WTC11 (cell line): ENCODE measurements at regions not wholly inside any gene's neighbourhood (a gene's known extent, or its start where the extent isn't known, plus 50 kb on each side); places are given as distances from the start of the nearest gene placed in this dataset.

Experiments
- ATAC-seq: fragments of 200-7000 bp; cut with Tn5 transposase; 2 replicates; pipeline ENCODE4 v1.10.0; 2021; ENCODE audit warnings: mild to moderate bottlenecking, moderate library complexity
- CTCF ChIA-PET: fragments of 300-600 bp; sonication (Branson Sonifier 250); formaldehyde crosslinking; loops from one replicate; lab custom pipeline; 2021; ENCODE audit warnings: antibody characterized with exemption; lab: Charles Lee
- POLR2A ChIA-PET: fragments of 350-600 bp; sonication (Branson Sonifier 250); formaldehyde crosslinking; loops from one replicate; lab custom pipeline; 2021; ENCODE audit warnings: antibody characterized with exemption; lab: Charles Lee
- DNase-seq: peaks from one replicate; pipeline ENCODE4 v3.0.0; 2021; ENCODE audit warnings: low spot score
- H3K27ac Mint-ChIP-seq: 2 replicates; pipeline ENCODE4 v1.8.0; 2021; ENCODE audit warnings: mixed read lengths
- H3K27me3 Mint-ChIP-seq: 2 replicates; pipeline ENCODE4 v1.8.0; 2021; ENCODE audit warnings: low read depth, mild to moderate bottlenecking, moderate library complexity, mixed read lengths
- H3K36me3 Mint-ChIP-seq: 2 replicates; pipeline ENCODE4 v1.8.0; 2021; ENCODE audit warnings: mixed read lengths
- H3K4me1 Mint-ChIP-seq: 2 replicates; pipeline ENCODE4 v1.8.0; 2022; ENCODE audit warnings: mixed read lengths
- H3K4me3 Mint-ChIP-seq: 2 replicates; pipeline ENCODE4 v1.8.0; 2021; ENCODE audit warnings: mild to moderate bottlenecking, moderate library complexity, mixed read lengths
- H3K9me3 Mint-ChIP-seq: 2 replicates; pipeline ENCODE4 v1.8.0; 2021; ENCODE audit warnings: mixed read lengths
- ATF6 ChIP-seq: sonication (generic); formaldehyde crosslinking; IDR thresholded peaks from 2 replicates; pipeline ENCODE4 v1.8.1; 2023; ENCODE audit warnings: mild to moderate bottlenecking, missing genetic modification reagents
- CBFB ChIP-seq: sonication (generic); formaldehyde crosslinking; IDR thresholded peaks from 2 replicates; pipeline ENCODE4 v1.8.1; 2022; ENCODE audit warnings: mild to moderate bottlenecking, low read depth, missing genetic modification reagents
- CREB1 ChIP-seq: sonication (generic); formaldehyde crosslinking; IDR thresholded peaks from 2 replicates; pipeline ENCODE4 v1.8.0; 2023; ENCODE audit warnings: mild to moderate bottlenecking, missing genetic modification reagents
- CREM ChIP-seq: sonication (generic); formaldehyde crosslinking; IDR thresholded peaks from 2 replicates; pipeline ENCODE4 v1.8.1; 2022; ENCODE audit warnings: mild to moderate bottlenecking, missing genetic modification reagents, moderate library complexity
- GABPB1 ChIP-seq: sonication (generic); formaldehyde crosslinking; IDR thresholded peaks from 2 replicates; pipeline ENCODE4 v1.8.1; 2023; ENCODE audit warnings: mild to moderate bottlenecking, missing genetic modification reagents
- IRF2 ChIP-seq: sonication (generic); formaldehyde crosslinking; IDR thresholded peaks from 2 replicates; pipeline ENCODE4 v1.8.0; 2022; ENCODE audit warnings: low read depth, missing genetic modification reagents, borderline replicate concordance
- MAX ChIP-seq: sonication (generic); formaldehyde crosslinking; IDR thresholded peaks from 2 replicates; pipeline ENCODE4 v1.8.0; 2022; ENCODE audit warnings: mild to moderate bottlenecking, missing genetic modification reagents
- MLX ChIP-seq: sonication (generic); formaldehyde crosslinking; IDR thresholded peaks from 2 replicates; pipeline ENCODE4 v1.8.1; 2023; ENCODE audit warnings: mild to moderate bottlenecking, missing genetic modification reagents, moderate library complexity
- NFATC4 ChIP-seq: fragments of 250-450 bp; sonication (Bioruptor Pico); IDR thresholded peaks from 2 replicates; pipeline ENCODE4 v1.9.0; 2021; ENCODE audit warnings: mild to moderate bottlenecking
- NFE2L1 ChIP-seq: sonication (generic); formaldehyde crosslinking; IDR thresholded peaks from 2 replicates; pipeline ENCODE4 v1.8.1; 2023; ENCODE audit warnings: missing genetic modification reagents
- NR1H2 ChIP-seq: sonication (generic); formaldehyde crosslinking; IDR thresholded peaks from 2 replicates; pipeline ENCODE4 v1.9.0; 2021; ENCODE audit warnings: mild to moderate bottlenecking, moderate library complexity, missing genetic modification reagents
- NR2C2 ChIP-seq: sonication (generic); formaldehyde crosslinking; IDR thresholded peaks from 2 replicates; pipeline ENCODE4 v1.8.0; 2022; ENCODE audit warnings: mild to moderate bottlenecking, missing genetic modification reagents
- NR3C1 ChIP-seq: sonication (generic); formaldehyde crosslinking; conservative IDR thresholded peaks from 2 replicates; pipeline ENCODE4 v1.8.1; 2023; ENCODE audit warnings: low read depth, mild to moderate bottlenecking, missing genetic modification reagents
- OVOL2 ChIP-seq: fragments of 250-450 bp; sonication (Bioruptor Pico); IDR thresholded peaks from 2 replicates; pipeline ENCODE4 v1.9.0; 2021; ENCODE audit warnings: mild to moderate bottlenecking, borderline replicate concordance
- PRDM15 ChIP-seq: sonication (generic); formaldehyde crosslinking; IDR thresholded peaks from 2 replicates; pipeline ENCODE4 v1.8.0; 2022; ENCODE audit warnings: missing genetic modification reagents
- RORB ChIP-seq: fragments of 250-450 bp; sonication (Bioruptor Pico); IDR thresholded peaks from 2 replicates; pipeline ENCODE4 v1.9.0; 2021; ENCODE audit warnings: mild to moderate bottlenecking
- TEAD4 ChIP-seq: sonication (generic); formaldehyde crosslinking; IDR thresholded peaks from 2 replicates; pipeline ENCODE4 v1.8.0; 2022; ENCODE audit warnings: mild to moderate bottlenecking, missing genetic modification reagents
- USF1 ChIP-seq: sonication (generic); formaldehyde crosslinking; IDR thresholded peaks from 2 replicates; pipeline ENCODE4 v1.8.0; 2022; ENCODE audit warnings: mild to moderate bottlenecking, missing genetic modification reagents
- USF2 ChIP-seq: sonication (generic); formaldehyde crosslinking; IDR thresholded peaks from 2 replicates; pipeline ENCODE4 v1.8.1; 2023; ENCODE audit warnings: mild to moderate bottlenecking, missing genetic modification reagents, moderate library complexity
- ZNF263 ChIP-seq: sonication (generic); formaldehyde crosslinking; IDR thresholded peaks from 2 replicates; pipeline ENCODE4 v1.8.1; 2022; ENCODE audit warnings: low read depth, mild to moderate bottlenecking, moderate library complexity, missing genetic modification reagents
- ZNF396 ChIP-seq: fragments of 250-450 bp; sonication (Bioruptor Pico); IDR thresholded peaks from 2 replicates; pipeline ENCODE4 v1.8.0; 2021; ENCODE audit warnings: mild to moderate bottlenecking, moderate library complexity, borderline replicate concordance
- ZNF416 ChIP-seq: fragments of 250-450 bp; sonication (Bioruptor Pico); IDR thresholded peaks from 2 replicates; pipeline ENCODE4 v1.9.0; 2021; ENCODE audit warnings: mild to moderate bottlenecking, inconsistent platforms
- ZNF425 ChIP-seq: fragments of 250-450 bp; sonication (Bioruptor Pico); conservative IDR thresholded peaks from 2 replicates; pipeline ENCODE4 v1.9.0; 2021; ENCODE audit warnings: mild to moderate bottlenecking

- TF ChIP-seq CREM (CRISPR knock-in tag), result no peak
- no peak for TF ChIP-seq ZNF396 (CRISPR knock-in tag)
- no peak for TF ChIP-seq NR3C1 (CRISPR knock-in tag)
- TF ChIP-seq ZNF425, result no peak
- TF ChIP-seq NR2C2 (CRISPR knock-in tag), result no peak
- TF ChIP-seq CREB1 (CRISPR knock-in tag), result no peak
- TF ChIP-seq GABPB1, result no peak
Observed at GRCh38 chr1:98368995-98369394, 292.5 kb upstream of the SNX7 start (continued).

GRCh38 chr1:98367426-98367825, 294.1 kb upstream of the SNX7 start:
- Mint-ChIP-seq H3K36me3 (no peaks in the 10 kb centered on the region; the same call in 1 of the 2 replicates), H3K4me3 (no peak overlapping the region), H3K27me3 (no peaks in the 10 kb centered on the region), H3K9me3 (peaks cover 10% of the 10 kb centered on the region), H3K4me1 (peaks cover 5% of the 10 kb centered on the region), H3K27ac (no peak overlapping the region)
- no peak for TF ChIP-seq ATF6 (CRISPR knock-in tag)
- TF ChIP-seq IRF2 (CRISPR knock-in tag), result no peak
- TF ChIP-seq NR1H2 (CRISPR knock-in tag), result no peak
- TF ChIP-seq ZNF263, result no peak
- no peak for TF ChIP-seq TEAD4 (CRISPR knock-in tag)
- TF ChIP-seq NFE2L1 (CRISPR knock-in tag), result no peak
- TF ChIP-seq MLX (CRISPR knock-in tag), result no peak
- no peak for TF ChIP-seq OVOL2 (CRISPR knock-in tag)
- no peak for TF ChIP-seq PRDM15 (CRISPR knock-in tag)
- no peak for DNase-seq
- ChIA-PET POLR2A (no interaction called here), CTCF (no interaction called here)
- no peak for ATAC-seq

GRCh38 chr1:98366343-98366742, 295.2 kb upstream of the SNX7 start:
- H3K4me3 Mint-ChIP-seq, result no peak overlapping the region

More at GRCh38 chr1:98366343-98366742, 295.2 kb upstream of the SNX7 start:
- POLR2A ChIA-PET, result no interaction called here
- Mint-ChIP-seq H3K27me3 (no peaks in the 10 kb centered on the region), H3K4me1 (peaks cover 7% of the 10 kb centered on the region), H3K27ac (no peak overlapping the region), H3K9me3 (peaks cover 13% of the 10 kb centered on the region), H3K36me3 (no peaks in the 10 kb centered on the region; the same call in 1 of the 2 replicates)
- CTCF ChIA-PET, result no interaction called here
- TF ChIP-seq ZNF416 (CRISPR knock-in tag) (no peak), CREM (CRISPR knock-in tag) (no peak), CBFB (CRISPR knock-in tag) (no peak), RORB (CRISPR knock-in tag) (no peak), USF1 (CRISPR knock-in tag) (no peak), USF2 (no peak), NFATC4 (CRISPR knock-in tag) (no peak), MAX (no peak)
- DNase-seq (no peak), ATAC-seq (no peak)
